GM21447 (cell line): ENCODE measurements at regions not wholly inside any gene's neighbourhood (a gene's known extent, or its start where the extent isn't known, plus 50 kb on each side); places are given as distances from the start of the nearest gene placed in this dataset.

Source experiments
- ATAC-seq: cut with Tn5 transposase; IDR thresholded peaks from one replicate; pipeline ENCODE4 v1.9.1; 2021; ENCODE audit not compliant: unreplicated experiment

GRCh38 chr13:22270881-22271280 is 600.0 kb downstream of the FGF9 start:
- ATAC-seq: no peak

DNA sequence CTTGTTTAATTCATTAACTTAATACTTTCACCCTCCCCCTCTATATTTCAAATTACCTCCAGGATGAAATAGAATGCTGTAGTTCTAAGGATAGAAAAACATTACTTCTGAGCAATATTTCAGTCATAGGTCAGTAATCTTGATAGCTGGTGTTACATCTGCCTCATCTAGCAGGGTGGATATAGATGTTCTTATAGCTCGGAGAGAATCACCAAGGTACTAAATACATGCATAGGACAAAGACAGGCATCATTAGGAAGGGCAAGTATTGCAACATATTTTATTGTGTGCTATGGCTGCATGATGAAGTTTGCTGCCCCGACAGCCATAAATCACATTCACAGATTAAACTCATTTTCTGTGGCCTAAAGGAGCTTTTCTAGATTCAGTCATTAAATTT is 601.0 kb downstream of the FGF9 start:
- ATAC-seq: no peak

- no peak for ATAC-seq
These were observed 604.5 kb downstream of the FGF9 start for GRCh38 chr13:22275393-22275792.

- no peak for ATAC-seq
These were observed 605.7 kb downstream of the FGF9 start for GRCh38 chr13:22276616-22277015.

DNA sequence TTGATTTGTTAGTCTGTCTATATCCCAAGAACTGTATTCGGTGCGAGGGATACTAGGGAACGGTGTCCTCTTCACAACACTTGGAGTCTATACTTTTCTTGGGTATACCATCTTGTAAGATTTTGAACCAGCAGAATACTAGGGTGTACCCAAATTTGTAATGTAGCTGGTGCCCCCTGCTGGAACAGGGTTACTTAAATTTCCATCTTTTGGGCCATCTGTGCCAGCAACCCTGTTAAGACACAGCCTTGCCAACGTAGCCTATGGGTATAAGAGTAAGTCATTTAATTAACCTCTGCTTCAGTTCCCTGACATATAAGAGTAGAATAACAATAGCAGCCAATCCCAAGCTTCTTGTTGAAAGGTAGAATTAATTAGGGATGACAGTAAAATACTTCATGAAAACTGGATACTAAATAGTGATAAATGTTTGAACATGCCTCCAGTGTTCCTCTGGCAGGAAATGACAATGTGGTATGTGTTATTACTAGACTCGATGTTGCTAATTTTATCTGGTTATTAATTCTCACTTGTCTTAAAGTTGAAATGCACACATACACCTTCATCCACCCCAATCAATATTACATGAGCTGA is 607.6 kb downstream of the FGF9 start:
- ATAC-seq: peak; percentile 87

DNA sequence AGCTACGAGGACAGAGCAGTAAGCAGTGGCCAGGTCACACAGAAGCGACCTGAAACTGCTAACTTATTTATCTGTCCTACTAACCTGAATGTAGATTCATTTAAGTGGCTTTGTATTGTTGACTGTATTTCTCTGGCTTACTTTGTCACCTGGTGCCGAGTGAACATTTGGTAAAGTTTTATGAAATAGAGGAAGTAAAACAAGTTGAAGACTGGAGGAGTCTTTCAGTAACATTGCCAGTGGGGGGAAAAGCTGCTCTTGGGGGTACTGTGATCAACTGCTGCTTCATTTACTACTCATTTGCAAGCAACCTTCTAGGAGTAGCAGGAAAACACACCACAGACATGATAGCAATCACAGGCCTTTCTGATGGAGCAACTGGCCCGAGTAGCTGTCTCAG is 615.0 kb downstream of the FGF9 start:
- no peak for ATAC-seq

DNA sequence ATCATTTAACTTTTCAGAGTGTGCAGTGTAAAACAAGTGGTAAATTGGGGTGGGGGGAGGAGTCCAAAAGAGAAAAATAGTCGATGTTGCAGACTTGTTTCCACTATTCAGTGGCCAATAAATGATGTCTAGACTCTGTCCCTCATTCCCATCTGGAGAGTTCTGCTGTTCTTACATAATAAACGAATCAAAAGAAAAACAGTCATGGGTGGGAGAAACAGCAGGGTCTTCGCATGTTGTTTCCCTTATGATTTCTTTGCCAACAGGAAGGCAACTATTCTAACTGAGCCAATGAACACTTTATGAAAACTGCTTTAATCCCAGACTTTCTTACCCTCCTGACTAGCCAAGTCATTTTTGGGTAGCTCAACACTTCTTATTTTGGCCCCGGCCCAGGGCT is 615.5 kb downstream of the FGF9 start:
- no peak for ATAC-seq

DNA sequence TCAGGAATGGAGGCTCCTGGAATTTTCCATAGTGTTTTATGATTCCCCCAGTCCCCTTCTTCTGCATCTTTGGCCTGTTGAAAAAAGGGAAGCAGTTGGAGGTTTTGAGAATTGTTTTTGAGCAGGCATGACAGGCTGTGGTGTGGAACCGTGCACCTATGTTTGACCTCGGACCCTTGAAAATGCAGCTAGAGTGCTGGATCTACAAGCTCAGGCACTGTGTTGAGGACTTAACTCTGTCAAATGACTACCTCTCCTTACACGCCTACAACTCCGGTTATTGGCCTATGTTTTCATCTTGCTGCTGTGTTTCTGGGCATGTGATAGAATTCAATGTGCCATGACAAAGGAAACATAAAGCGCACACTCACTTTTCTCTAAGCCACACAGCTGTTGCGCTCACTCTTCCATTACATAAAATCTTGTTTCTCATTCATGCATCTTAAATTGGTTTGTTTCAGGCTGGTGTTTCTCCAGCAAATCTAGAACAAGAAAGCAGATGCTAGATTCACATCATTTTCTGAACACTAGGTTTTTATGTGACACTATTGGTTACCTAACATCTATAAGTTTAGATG is 616.6 kb downstream of the FGF9 start:
- ATAC-seq: no peak

- ATAC-seq: no peak
These were observed 617.6 kb downstream of the FGF9 start for GRCh38 chr13:22288496-22288895.

GRCh38 chr13:22289711-22290110 is 618.8 kb downstream of the FGF9 start:
- ATAC-seq: no peak

DNA sequence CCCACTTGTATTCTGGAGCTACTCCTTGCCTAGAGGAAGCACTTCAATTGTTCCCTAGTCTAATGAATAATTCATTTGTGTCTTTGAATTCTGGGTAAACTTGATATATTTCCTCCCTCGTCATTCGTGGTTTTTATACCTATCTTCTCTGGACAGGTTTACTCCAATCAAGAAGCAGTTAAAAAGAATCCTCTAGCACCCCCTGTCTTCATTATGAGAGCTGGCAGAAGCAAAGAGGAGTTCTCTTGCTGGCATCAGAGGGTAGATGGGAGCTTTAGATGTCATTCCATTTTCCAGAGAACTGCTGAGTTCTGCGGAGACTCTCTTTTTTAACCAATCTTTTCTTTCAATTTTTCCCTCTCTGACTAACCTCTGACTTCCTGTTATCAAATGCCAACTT is 627.7 kb downstream of the FGF9 start:
- no peak for ATAC-seq

DNA sequence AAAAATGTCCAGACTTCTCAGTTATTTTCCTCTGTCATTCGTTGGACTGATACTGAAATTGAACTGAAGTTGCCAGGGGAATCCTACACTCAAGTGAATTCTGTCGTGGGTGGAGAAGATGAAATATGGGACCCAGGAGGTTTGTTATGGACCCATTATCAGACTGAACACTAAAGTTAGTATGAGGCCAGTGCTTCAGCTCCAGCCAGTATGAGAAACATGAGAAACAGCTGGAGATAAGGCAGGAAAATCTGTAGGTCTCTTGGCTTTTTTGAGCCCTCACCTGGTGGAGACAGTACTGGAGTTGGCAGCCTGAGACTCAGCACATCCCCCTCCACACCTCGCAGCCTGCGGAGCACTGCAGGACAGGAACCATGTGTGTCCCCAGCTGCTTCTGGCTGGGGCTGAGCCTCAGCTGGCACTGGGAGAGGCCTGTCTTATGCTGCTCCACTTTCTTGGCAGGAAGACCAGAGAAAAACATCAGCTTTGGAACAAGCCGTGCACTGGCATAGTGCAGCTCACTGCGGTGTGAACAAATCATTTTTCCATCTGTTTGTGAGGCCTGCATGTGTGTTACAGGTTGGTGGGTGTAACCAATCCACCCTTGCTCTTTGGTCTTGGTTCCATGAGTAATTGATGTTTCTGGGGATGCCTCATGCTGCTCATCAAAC is 641.0 kb downstream of the FGF9 start:
- no peak for ATAC-seq

- no peak for ATAC-seq
These were observed 641.5 kb downstream of the FGF9 start for GRCh38 chr13:22312405-22312803.

GRCh38 chr13:22316494-22317025 is 645.7 kb downstream of the FGF9 start:
- ATAC-seq: no peak

GRCh38 chr13:22320991-22321390 is 650.1 kb downstream of the FGF9 start:
- ATAC-seq: no peak

DNA sequence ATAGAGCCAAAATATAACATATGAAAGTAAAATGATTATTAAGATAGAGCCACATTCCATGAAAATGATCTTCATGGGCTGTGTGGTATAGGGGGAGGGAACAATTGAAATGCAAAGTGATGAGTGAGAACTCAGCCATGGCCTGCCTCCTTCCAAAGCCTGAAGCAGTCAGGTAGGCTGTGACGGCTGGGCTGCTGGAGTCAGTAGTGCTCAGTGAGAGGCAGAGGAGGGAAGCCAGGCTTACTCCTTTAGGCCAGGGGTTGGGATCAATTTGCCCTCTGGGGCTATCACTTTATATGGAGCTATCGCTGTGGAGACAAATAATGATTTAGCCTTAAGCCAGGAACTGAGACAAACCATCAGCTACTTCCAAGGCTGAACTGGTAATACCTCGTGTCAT is 654.9 kb downstream of the FGF9 start:
- no peak for ATAC-seq

DNA sequence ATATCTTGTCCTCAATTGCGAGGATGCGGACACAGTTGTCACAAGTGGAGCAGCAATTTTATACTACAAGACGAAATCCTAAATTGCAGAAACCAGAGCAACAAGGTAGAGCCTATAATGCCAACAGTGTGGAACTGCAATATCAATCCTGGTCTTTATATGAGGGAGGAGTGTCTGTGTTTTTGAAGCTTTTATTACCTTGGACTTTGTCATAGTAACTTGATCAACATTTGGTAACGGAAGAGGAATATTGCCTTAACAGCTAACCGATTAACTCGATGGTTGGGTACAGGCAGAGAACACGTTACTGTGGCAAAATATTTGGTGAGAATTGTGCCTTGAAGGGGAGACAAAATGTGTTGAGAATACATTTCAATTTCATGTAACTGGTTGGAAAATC is 661.5 kb downstream of the FGF9 start:
- ATAC-seq: no peak

- no peak for ATAC-seq
These were observed 665.6 kb downstream of the FGF9 start for GRCh38 chr13:22336460-22336859.

DNA sequence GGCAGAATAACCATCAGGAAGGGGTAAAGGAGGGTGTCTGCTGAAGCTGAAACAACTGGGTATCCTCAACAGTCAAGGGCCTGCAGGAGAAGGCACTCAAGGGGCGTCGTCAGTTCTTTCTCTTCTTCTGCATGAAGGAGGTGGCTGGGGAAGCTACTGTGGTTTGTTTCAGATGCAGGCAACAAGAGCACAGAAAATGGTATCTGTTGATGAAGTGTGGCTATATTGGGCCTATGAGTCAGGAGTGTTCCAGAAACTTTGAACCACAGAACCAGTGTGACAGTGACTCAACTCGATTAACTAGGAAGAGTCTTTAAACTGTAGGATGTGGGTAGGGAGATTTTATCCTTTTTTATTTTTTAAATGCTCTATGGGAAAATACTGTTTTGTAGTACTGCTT is 686.3 kb downstream of the FGF9 start:
- ATAC-seq: no peak

DNA sequence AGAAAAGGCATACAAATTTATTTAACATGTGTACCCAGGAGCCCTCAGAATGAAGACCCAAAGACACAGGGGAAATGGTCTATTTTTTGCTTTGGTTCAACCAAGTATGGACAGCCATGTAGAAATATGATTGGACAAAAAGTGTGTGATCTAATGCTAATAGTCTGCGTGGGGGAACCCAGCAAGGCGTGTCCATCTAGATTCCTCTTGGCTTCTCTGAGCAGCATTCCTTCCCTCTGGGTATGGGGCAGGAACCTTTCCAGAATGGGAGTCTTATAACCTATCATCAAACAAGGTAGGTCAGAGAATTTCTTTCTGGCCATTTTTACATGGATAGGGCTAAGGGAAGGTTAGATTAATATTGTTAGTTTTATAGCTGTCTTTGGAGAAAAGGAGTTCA is 698.2 kb downstream of the FGF9 start:
- ATAC-seq: no peak

DNA sequence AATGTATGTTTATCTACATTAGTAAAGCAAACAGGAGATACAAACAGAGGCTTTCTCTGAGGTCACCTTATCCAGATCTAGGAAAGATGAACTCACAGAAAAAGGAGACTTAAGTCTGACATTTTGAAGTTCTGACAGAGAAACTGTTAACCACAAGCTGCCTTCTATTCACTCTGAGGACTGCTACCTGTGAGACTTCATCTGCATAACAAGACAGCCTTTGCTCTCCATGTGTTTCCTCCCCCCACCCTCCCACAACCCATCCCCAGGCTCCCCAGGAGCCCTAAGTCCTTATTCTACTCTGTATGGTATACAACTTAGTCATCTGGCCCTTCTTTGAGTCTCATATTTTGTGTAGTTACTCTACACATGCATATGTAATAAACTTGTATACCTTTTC is 699.0 kb downstream of the FGF9 start:
- no peak for ATAC-seq

- ATAC-seq: no peak
These were observed 701.4 kb downstream of the FGF9 start for GRCh38 chr13:22372261-22372660.

DNA sequence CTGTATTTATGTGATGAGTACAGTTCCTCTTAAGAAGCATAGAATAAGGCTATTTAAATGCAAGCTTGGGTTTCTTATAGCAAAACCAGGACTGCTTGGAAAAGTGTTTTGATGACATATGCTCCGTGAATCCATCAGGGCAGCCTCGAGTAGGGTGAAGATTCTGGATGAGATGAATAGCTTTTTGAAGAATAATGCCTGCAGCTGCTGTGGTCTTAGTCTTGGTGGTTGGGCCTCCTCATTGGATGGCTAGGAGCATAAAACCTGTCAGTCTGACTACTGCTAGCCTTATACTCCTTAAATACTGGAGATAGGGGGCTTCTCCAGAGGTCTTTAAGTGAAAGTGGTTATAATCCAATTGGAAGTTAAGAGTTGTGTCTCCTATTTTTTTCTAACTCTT is 704.3 kb downstream of the FGF9 start:
- no peak for ATAC-seq
